ENCODE measurements at regions not wholly inside any gene's neighbourhood (a gene's known extent, or its start where the extent isn't known, plus 50 kb on each side); places are given as distances from the start of the nearest gene placed in this dataset.

GRCh38 chr20:60354024-60354580, 395.9 kb downstream of the CDH26 start:
- Histone ChIP-seq H3K4me2 (ENCODE audit: low read depth, low read length, poor library complexity, severe bottlenecking) (no peak overlapping the region), H2AFZ (ENCODE audit: low read length) (no peak overlapping the region), H3K4me3 (ENCODE audit: low read length) (no peak overlapping the region), H3K9ac (ENCODE audit: low read length) (no peak overlapping the region), H3K4me1 (ENCODE audit: low read length) (no peaks in the 10 kb centered on the region), H4K20me1 (ENCODE audit: insufficient read depth, low read depth, low read length) (no peaks in the 10 kb centered on the region), H3K27ac (ENCODE audit: low read length) (no peak overlapping the region), H3K36me3 (ENCODE audit: insufficient read depth, low read length) (no peaks in the 10 kb centered on the region), H3K27me3 (ENCODE audit: low read length) (no peaks in the 10 kb centered on the region), H3K79me2 (ENCODE audit: low read length) (no peaks in the 10 kb centered on the region), H3K9me3 (ENCODE audit: low read length) (no peaks in the 10 kb centered on the region), H3K9me2 (replicated peaks; ENCODE audit: insufficient read depth, low read length) (no peaks in the 10 kb centered on the region)
- no peak for DNase-seq

- no peaks in the 10 kb centered on the region for H3K36me3 ChIP-seq (ENCODE audit: insufficient read depth, low read length)
- H3K9ac ChIP-seq (ENCODE audit: low read length) = no peak overlapping the region
- no peaks in the 10 kb centered on the region for H3K79me2 ChIP-seq (ENCODE audit: low read length)
- no peaks in the 10 kb centered on the region for H3K4me1 ChIP-seq (ENCODE audit: low read length)
- H3K4me3 ChIP-seq (ENCODE audit: low read length) = no peak overlapping the region
- no peaks in the 10 kb centered on the region for H3K27me3 ChIP-seq (ENCODE audit: low read length)
- H2AFZ ChIP-seq (ENCODE audit: low read length) = no peak overlapping the region
- no peaks in the 10 kb centered on the region for H4K20me1 ChIP-seq (ENCODE audit: insufficient read depth, low read depth, low read length)
- no peaks in the 10 kb centered on the region for H3K9me3 ChIP-seq (ENCODE audit: low read length)
- no peaks in the 10 kb centered on the region for H3K9me2 ChIP-seq (replicated peaks; ENCODE audit: insufficient read depth, low read length)
- no peak overlapping the region for H3K4me2 ChIP-seq (ENCODE audit: low read depth, low read length, poor library complexity, severe bottlenecking)
- no peak for DNase-seq
- no peak overlapping the region for H3K27ac ChIP-seq (ENCODE audit: low read length)
Observed at GRCh38 chr20:60358101-60358500, 399.9 kb downstream of the CDH26 start.

GRCh38 chr20:60359010-60359409, 400.8 kb downstream of the CDH26 start:
- H3K4me1 ChIP-seq (ENCODE audit: low read length) = no peaks in the 10 kb centered on the region
- H3K9ac ChIP-seq (ENCODE audit: low read length) = no peak overlapping the region
- no peaks in the 10 kb centered on the region for H4K20me1 ChIP-seq (ENCODE audit: insufficient read depth, low read depth, low read length)
- no peaks in the 10 kb centered on the region for H3K9me2 ChIP-seq (replicated peaks; ENCODE audit: insufficient read depth, low read length)
- no peaks in the 10 kb centered on the region for H3K36me3 ChIP-seq (ENCODE audit: insufficient read depth, low read length)
- no peak for DNase-seq
- no peaks in the 10 kb centered on the region for H3K9me3 ChIP-seq (ENCODE audit: low read length)
- H3K4me2 ChIP-seq (ENCODE audit: low read depth, low read length, poor library complexity, severe bottlenecking) = no peak overlapping the region
- H3K4me3 ChIP-seq (ENCODE audit: low read length) = no peak overlapping the region
- H2AFZ ChIP-seq (ENCODE audit: low read length) = no peak overlapping the region
- H3K27ac ChIP-seq (ENCODE audit: low read length) = no peak overlapping the region
- no peaks in the 10 kb centered on the region for H3K27me3 ChIP-seq (ENCODE audit: low read length)
- no peaks in the 10 kb centered on the region for H3K79me2 ChIP-seq (ENCODE audit: low read length)

- Histone ChIP-seq H3K9ac (ENCODE audit: low read length) (no peak overlapping the region), H3K27ac (ENCODE audit: low read length) (no peak overlapping the region), H3K4me3 (ENCODE audit: low read length) (no peak overlapping the region), H3K4me1 (ENCODE audit: low read length) (no peaks in the 10 kb centered on the region), H3K4me2 (ENCODE audit: low read depth, low read length, poor library complexity, severe bottlenecking) (no peak overlapping the region), H2AFZ (ENCODE audit: low read length) (no peak overlapping the region), H3K36me3 (ENCODE audit: insufficient read depth, low read length) (no peaks in the 10 kb centered on the region), H3K79me2 (ENCODE audit: low read length) (no peaks in the 10 kb centered on the region), H3K9me3 (ENCODE audit: low read length) (no peaks in the 10 kb centered on the region), H4K20me1 (ENCODE audit: insufficient read depth, low read depth, low read length) (no peaks in the 10 kb centered on the region), H3K9me2 (replicated peaks; ENCODE audit: insufficient read depth, low read length) (no peaks in the 10 kb centered on the region), H3K27me3 (ENCODE audit: low read length) (no peaks in the 10 kb centered on the region)
- DNase-seq = no peak
Observed at GRCh38 chr20:60361761-60362395, 403.7 kb downstream of the CDH26 start.

- Histone ChIP-seq H3K79me2 (ENCODE audit: low read length) (no peaks in the 10 kb centered on the region), H3K27ac (ENCODE audit: low read length) (no peak overlapping the region), H3K27me3 (ENCODE audit: low read length) (no peaks in the 10 kb centered on the region), H3K9ac (ENCODE audit: low read length) (no peak overlapping the region), H3K4me2 (ENCODE audit: low read depth, low read length, poor library complexity, severe bottlenecking) (no peak overlapping the region), H3K4me1 (ENCODE audit: low read length) (no peaks in the 10 kb centered on the region), H2AFZ (ENCODE audit: low read length) (no peak overlapping the region), H3K36me3 (ENCODE audit: insufficient read depth, low read length) (no peaks in the 10 kb centered on the region), H3K9me3 (ENCODE audit: low read length) (no peaks in the 10 kb centered on the region), H4K20me1 (ENCODE audit: insufficient read depth, low read depth, low read length) (no peaks in the 10 kb centered on the region), H3K9me2 (replicated peaks; ENCODE audit: insufficient read depth, low read length) (no peaks in the 10 kb centered on the region), H3K4me3 (ENCODE audit: low read length) (no peak overlapping the region)
- no peak for DNase-seq
Observed at GRCh38 chr20:60362531-60362930, 404.3 kb downstream of the CDH26 start.

- Histone ChIP-seq H3K79me2 (ENCODE audit: low read length) (no peaks in the 10 kb centered on the region), H3K27ac (ENCODE audit: low read length) (no peak overlapping the region), H2AFZ (ENCODE audit: low read length) (no peak overlapping the region), H3K9ac (ENCODE audit: low read length) (no peak overlapping the region), H3K4me3 (ENCODE audit: low read length) (no peak overlapping the region), H3K4me1 (ENCODE audit: low read length) (no peaks in the 10 kb centered on the region), H4K20me1 (ENCODE audit: insufficient read depth, low read depth, low read length) (no peaks in the 10 kb centered on the region), H3K27me3 (ENCODE audit: low read length) (no peaks in the 10 kb centered on the region), H3K4me2 (ENCODE audit: low read depth, low read length, poor library complexity, severe bottlenecking) (no peak overlapping the region), H3K9me2 (replicated peaks; ENCODE audit: insufficient read depth, low read length) (no peaks in the 10 kb centered on the region), H3K9me3 (ENCODE audit: low read length) (no peaks in the 10 kb centered on the region), H3K36me3 (ENCODE audit: insufficient read depth, low read length) (no peaks in the 10 kb centered on the region)
- no peak for DNase-seq
Observed at GRCh38 chr20:60363698-60364097, 405.5 kb downstream of the CDH26 start.

GRCh38 chr20:60365064-60365666, 406.9 kb downstream of the CDH26 start:
- Histone ChIP-seq H3K9ac (ENCODE audit: low read length) (no peak overlapping the region), H2AFZ (ENCODE audit: low read length) (no peak overlapping the region), H3K4me3 (ENCODE audit: low read length) (no peak overlapping the region), H3K4me2 (ENCODE audit: low read depth, low read length, poor library complexity, severe bottlenecking) (no peak overlapping the region), H3K79me2 (ENCODE audit: low read length) (no peaks in the 10 kb centered on the region), H3K9me3 (ENCODE audit: low read length) (no peaks in the 10 kb centered on the region), H3K27me3 (ENCODE audit: low read length) (no peaks in the 10 kb centered on the region), H4K20me1 (ENCODE audit: insufficient read depth, low read depth, low read length) (no peaks in the 10 kb centered on the region), H3K9me2 (replicated peaks; ENCODE audit: insufficient read depth, low read length) (no peaks in the 10 kb centered on the region), H3K27ac (ENCODE audit: low read length) (no peak overlapping the region), H3K4me1 (ENCODE audit: low read length) (no peaks in the 10 kb centered on the region), H3K36me3 (ENCODE audit: insufficient read depth, low read length) (no peaks in the 10 kb centered on the region)
- DNase-seq = peak; percentile 60

- H3K9me3 ChIP-seq (ENCODE audit: low read length) = no peaks in the 10 kb centered on the region
- no peaks in the 10 kb centered on the region for H3K27me3 ChIP-seq (ENCODE audit: low read length)
- DNase-seq = no peak
- H3K4me1 ChIP-seq (ENCODE audit: low read length) = no peaks in the 10 kb centered on the region
- no peak overlapping the region for H2AFZ ChIP-seq (ENCODE audit: low read length)
- H3K79me2 ChIP-seq (ENCODE audit: low read length) = no peaks in the 10 kb centered on the region
- no peaks in the 10 kb centered on the region for H4K20me1 ChIP-seq (ENCODE audit: insufficient read depth, low read depth, low read length)
- H3K9ac ChIP-seq (ENCODE audit: low read length) = no peak overlapping the region
- H3K36me3 ChIP-seq (ENCODE audit: insufficient read depth, low read length) = no peaks in the 10 kb centered on the region
- no peak overlapping the region for H3K27ac ChIP-seq (ENCODE audit: low read length)
- no peak overlapping the region for H3K4me2 ChIP-seq (ENCODE audit: low read depth, low read length, poor library complexity, severe bottlenecking)
- no peaks in the 10 kb centered on the region for H3K9me2 ChIP-seq (replicated peaks; ENCODE audit: insufficient read depth, low read length)
- no peak overlapping the region for H3K4me3 ChIP-seq (ENCODE audit: low read length)
Observed at GRCh38 chr20:60365882-60366281, 407.7 kb downstream of the CDH26 start.
